Panc1 (cell line): ENCODE measurements at regions not wholly inside any gene's neighbourhood (a gene's known extent, or its start where the extent isn't known, plus 50 kb on each side); places are given as distances from the start of the nearest gene placed in this dataset.

Experiments
- ATAC-seq: fragments of 200-7000 bp; cut with Tn5 transposase; 2 replicates; pipeline ENCODE4 v1.9.1; 2020; ENCODE audit warnings: mild to moderate bottlenecking, moderate library complexity
- BruUV-seq: library from RNA; stranded (reverse); fragments of 400-500 nt; replicated peaks from 2 replicates; lab custom pipeline; 2021; lab: Mats Ljungman, UMichigan
- CTCF ChIA-PET: fragments of 300-600 bp; sonication (Branson Sonifier 250); formaldehyde crosslinking; loops from one replicate; lab custom pipeline; 2022; ENCODE audit warnings: antibody characterized with exemption; lab: Charles Lee
- POLR2A ChIA-PET: fragments of 300-600 bp; sonication (Branson Sonifier 250); formaldehyde crosslinking; loops from one replicate; lab custom pipeline; 2022; ENCODE audit warnings: antibody characterized with exemption; lab: Charles Lee
- DNase-seq: peaks from one replicate; pipeline ENCODE4 v3.0.0-alpha.2; 2010; ENCODE audit warnings: low read depth, low spot score
- H3K27ac ChIP-seq: 2 replicates; pipeline ENCODE4 v1.5.1; 2011; ENCODE audit warnings: mild to moderate bottlenecking, low read length, inconsistent platforms
- H3K27me3 ChIP-seq: fragments of 200-500 bp; sonication (Bioruptor generic); 2 replicates; pipeline ENCODE4 v1.6.0; 2014; ENCODE audit warnings: low read length, inconsistent platforms; ENCODE audit not compliant: control insufficient read depth, insufficient read depth
- H3K36me3 ChIP-seq: fragments of 200-500 bp; sonication (Bioruptor generic); 2 replicates; pipeline ENCODE4 v1.5.1; 2014; ENCODE audit warnings: inconsistent platforms, mild to moderate bottlenecking, low read length, moderate library complexity; ENCODE audit not compliant: control insufficient read depth, insufficient read depth
- H3K4me1 ChIP-seq: 2 replicates; pipeline ENCODE4 v1.5.1; 2011; ENCODE audit warnings: inconsistent platforms, mild to moderate bottlenecking, low read length, moderate library complexity; ENCODE audit not compliant: control insufficient read depth, insufficient read depth
- H3K4me3 ChIP-seq, 2 experiments: 2 replicates each; pipeline ENCODE4 v1.5.1; 2011 to 2012; ENCODE audit warnings: low read depth in 2 of 2, low read length in 2 of 2, mild to moderate bottlenecking in 2 of 2, inconsistent platforms in 1 of 2, moderate library complexity in 1 of 2
- H3K9me3 ChIP-seq: fragments of 200-500 bp; sonication (Bioruptor generic); 2 replicates; pipeline ENCODE4 v1.5.1; 2014; ENCODE audit warnings: low read depth, mild to moderate bottlenecking, inconsistent platforms, low read length, moderate library complexity; ENCODE audit not compliant: control insufficient read depth, insufficient read depth
- POLR2AphosphoS5 ChIP-seq: IDR thresholded peaks from 2 replicates; pipeline ENCODE4 v1.6.1; 2012; ENCODE audit warnings: mild to moderate bottlenecking, low read depth, low read length, moderate library complexity
- REST ChIP-seq, 2 experiments: IDR thresholded peaks; 2 replicates each; pipeline ENCODE4 v1.6.1; 2011 to 2012; ENCODE audit warnings: low read depth in 2 of 2, control low read depth in 1 of 2, low read length in 1 of 2, mild to moderate bottlenecking in 1 of 2, moderate library complexity in 1 of 2; ENCODE audit not compliant: insufficient read depth in 1 of 2
- SIN3A ChIP-seq: IDR thresholded peaks from 2 replicates; pipeline ENCODE4 v1.6.1; 2012; ENCODE audit warnings: low read depth, mild to moderate bottlenecking, low read length, moderate library complexity, borderline replicate concordance; ENCODE audit not compliant: insufficient read depth
- TCF7L2 ChIP-seq: IDR thresholded peaks from 2 replicates; pipeline ENCODE4 v1.6.1; 2011; ENCODE audit warnings: mild to moderate bottlenecking, low read depth, low read length, inconsistent platforms
- in situ Hi-C: cut with HindIII; loops from 2 replicates; pipeline ENCODE4 v1.10.0; 2016; ENCODE audit warnings: low sequenced_read_pairs, low pct_unique_long_range_greater_than_20kb
- intact Hi-C: fragments of 100-400 bp; cut with micrococcal nuclease; formaldehyde crosslinking; loops from one replicate; pipeline ENCODE4 v1.10.0; 2022; ENCODE audit not compliant: unreplicated experiment
- TF ChIP-seq, protein P1 (sequence below): fragments of 450-650 bp; IDR thresholded peaks from 2 replicates; pipeline ENCODE4 v1.5.1; 2017; ENCODE audit warnings: mild to moderate bottlenecking

GRCh38 chr9:90017679-90018078 lies 412.9 kb downstream of the GADD45G start:
- TF ChIP-seq SIN3A (no peak), TCF7L2 (no peak), REST (IDR thresholded peaks at IDR 0.05; ENCODE audit: insufficient read depth in 1 of 2, low read depth in 2 of 2, low read length in 1 of 2) (no peak), POLR2AphosphoS5 (no peak)
- TF ChIP-seq, protein P1, sequence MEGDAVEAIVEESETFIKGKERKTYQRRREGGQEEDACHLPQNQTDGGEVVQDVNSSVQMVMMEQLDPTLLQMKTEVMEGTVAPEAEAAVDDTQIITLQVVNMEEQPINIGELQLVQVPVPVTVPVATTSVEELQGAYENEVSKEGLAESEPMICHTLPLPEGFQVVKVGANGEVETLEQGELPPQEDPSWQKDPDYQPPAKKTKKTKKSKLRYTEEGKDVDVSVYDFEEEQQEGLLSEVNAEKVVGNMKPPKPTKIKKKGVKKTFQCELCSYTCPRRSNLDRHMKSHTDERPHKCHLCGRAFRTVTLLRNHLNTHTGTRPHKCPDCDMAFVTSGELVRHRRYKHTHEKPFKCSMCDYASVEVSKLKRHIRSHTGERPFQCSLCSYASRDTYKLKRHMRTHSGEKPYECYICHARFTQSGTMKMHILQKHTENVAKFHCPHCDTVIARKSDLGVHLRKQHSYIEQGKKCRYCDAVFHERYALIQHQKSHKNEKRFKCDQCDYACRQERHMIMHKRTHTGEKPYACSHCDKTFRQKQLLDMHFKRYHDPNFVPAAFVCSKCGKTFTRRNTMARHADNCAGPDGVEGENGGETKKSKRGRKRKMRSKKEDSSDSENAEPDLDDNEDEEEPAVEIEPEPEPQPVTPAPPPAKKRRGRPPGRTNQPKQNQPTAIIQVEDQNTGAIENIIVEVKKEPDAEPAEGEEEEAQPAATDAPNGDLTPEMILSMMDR, result no peak
- Histone ChIP-seq H3K27ac (no peak overlapping the region), H3K4me3 (no peak overlapping the region), H3K27me3 (no peaks in the 10 kb centered on the region), H3K36me3 (no peaks in the 10 kb centered on the region), H3K9me3 (no peaks in the 10 kb centered on the region), H3K4me1 (no peaks in the 10 kb centered on the region)
- POLR2A ChIA-PET, result no interaction called here
- in situ Hi-C loops (no loop called here), intact Hi-C loops (no loop called here)
- DNase-seq, result no peak
- no TSS peak for BruUV-seq
- no peak for ATAC-seq
- CTCF ChIA-PET, result no interaction called here

DNA sequence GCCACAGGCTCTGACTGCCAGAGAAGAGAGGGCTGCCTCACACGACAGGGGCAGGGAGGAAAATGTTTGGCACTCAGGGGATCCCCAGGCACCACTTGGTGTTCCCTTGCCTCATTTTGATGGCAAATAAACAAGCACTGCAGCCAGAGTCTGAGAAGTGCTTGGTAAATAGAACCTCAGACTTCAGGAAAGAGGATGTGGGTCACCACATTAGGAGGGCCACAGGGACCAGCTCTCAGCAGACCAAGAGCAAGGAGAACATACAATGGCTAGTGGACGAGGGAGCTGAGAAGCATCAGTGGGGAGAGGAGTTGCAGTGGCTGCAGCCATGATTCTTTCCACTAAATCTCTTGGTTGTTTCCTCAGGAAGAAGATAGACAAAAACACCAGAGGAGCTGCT lies 413.9 kb downstream of the GADD45G start:
- CTCF ChIA-PET, result no interaction called here
- Histone ChIP-seq H3K27me3 (no peaks in the 10 kb centered on the region), H3K27ac (no peak overlapping the region), H3K36me3 (no peaks in the 10 kb centered on the region), H3K9me3 (no peaks in the 10 kb centered on the region), H3K4me1 (no peaks in the 10 kb centered on the region), H3K4me3 (no peak overlapping the region)
- TF ChIP-seq, protein P1, result no peak
- TF ChIP-seq SIN3A (no peak), REST (IDR thresholded peaks at IDR 0.05; ENCODE audit: insufficient read depth in 1 of 2, low read depth in 2 of 2, low read length in 1 of 2) (no peak), POLR2AphosphoS5 (no peak), TCF7L2 (no peak)
- BruUV-seq, result no TSS peak
- intact Hi-C loops, result no loop called here
- in situ Hi-C loops, result no loop called here
- ATAC-seq (no peak), DNase-seq (no peak)
- POLR2A ChIA-PET, result no interaction called here
